ENCODE measurements at regions not wholly inside any gene's neighbourhood (a gene's known extent, or its start where the extent isn't known, plus 50 kb on each side); places are given as distances from the start of the nearest gene placed in this dataset.

- H3K36me3 Mint-ChIP-seq = no peaks in the 10 kb centered on the region
- H3K4me3 Mint-ChIP-seq = no peak overlapping the region
- no peaks in the 10 kb centered on the region for H3K4me1 Mint-ChIP-seq
- DNase-seq = no peak
- H3K9me3 Mint-ChIP-seq = no peaks in the 10 kb centered on the region
- H3K27me3 Mint-ChIP-seq = no peaks in the 10 kb centered on the region
- no peak overlapping the region for H3K27ac Mint-ChIP-seq
These were observed 893.2 kb downstream of the EPHA4 start for GRCh38 chr2:220678943-220679342.

- Mint-ChIP-seq H3K4me1 (peaks cover 2% of the 10 kb centered on the region), H3K36me3 (no peaks in the 10 kb centered on the region), H3K27me3 (peaks cover 11% of the 10 kb centered on the region), H3K4me3 (no peak overlapping the region), H3K9me3 (no peaks in the 10 kb centered on the region), H3K27ac (no peak overlapping the region)
- no peak for DNase-seq
These were observed 889.5 kb downstream of the EPHA4 start for GRCh38 chr2:220682616-220683015.

GRCh38 chr2:220684099-220684498 lies 888.0 kb downstream of the EPHA4 start:
- Mint-ChIP-seq H3K4me3 (no peak overlapping the region), H3K36me3 (no peaks in the 10 kb centered on the region), H3K27ac (no peak overlapping the region)

GRCh38 chr2:220687231-220687843 lies 884.8 kb downstream of the EPHA4 start:
- Mint-ChIP-seq H3K9me3 (no peaks in the 10 kb centered on the region), H3K36me3 (no peaks in the 10 kb centered on the region), H3K27ac (no peak overlapping the region), H3K27me3 (peaks cover 11% of the 10 kb centered on the region), H3K4me3 (no peak overlapping the region), H3K4me1 (peaks cover 2% of the 10 kb centered on the region)
- peak; percentile 31 for DNase-seq

More at GRCh38 chr2:220684099-220684498, 888.0 kb downstream of the EPHA4 start:
- no peaks in the 10 kb centered on the region for H3K9me3 Mint-ChIP-seq
- DNase-seq = no peak
- H3K27me3 Mint-ChIP-seq = peaks cover 11% of the 10 kb centered on the region
- peaks cover 2% of the 10 kb centered on the region for H3K4me1 Mint-ChIP-seq

GRCh38 chr2:220695397-220696279 lies 876.5 kb downstream of the EPHA4 start:
- Mint-ChIP-seq H3K4me3 (no peak overlapping the region), H3K4me1 (no peaks in the 10 kb centered on the region), H3K27ac (no peak overlapping the region), H3K36me3 (no peaks in the 10 kb centered on the region), H3K27me3 (no peaks in the 10 kb centered on the region), H3K9me3 (peaks cover under 1% of the 10 kb centered on the region)
- DNase-seq = no peak

- H3K9me3 Mint-ChIP-seq = peaks cover 4% of the 10 kb centered on the region
- no peak overlapping the region for H3K27ac Mint-ChIP-seq
- no peaks in the 10 kb centered on the region for H3K27me3 Mint-ChIP-seq
- no peaks in the 10 kb centered on the region for H3K36me3 Mint-ChIP-seq
- H3K4me3 Mint-ChIP-seq = no peak overlapping the region
- no peaks in the 10 kb centered on the region for H3K4me1 Mint-ChIP-seq
- no peak for DNase-seq
These were observed 875.8 kb downstream of the EPHA4 start for GRCh38 chr2:220696280-220696669.

GRCh38 chr2:220697011-220697410 lies 875.1 kb downstream of the EPHA4 start:
- Mint-ChIP-seq H3K36me3 (no peaks in the 10 kb centered on the region), H3K27ac (no peak overlapping the region), H3K27me3 (no peaks in the 10 kb centered on the region), H3K9me3 (peaks cover 5% of the 10 kb centered on the region), H3K4me3 (no peak overlapping the region), H3K4me1 (no peaks in the 10 kb centered on the region)
- DNase-seq = no peak

GRCh38 chr2:220701115-220701514 lies 871.0 kb downstream of the EPHA4 start:
- no peak overlapping the region for H3K27ac Mint-ChIP-seq
- no peak for DNase-seq
- no peak overlapping the region for H3K4me3 Mint-ChIP-seq
- H3K27me3 Mint-ChIP-seq = no peaks in the 10 kb centered on the region
- H3K4me1 Mint-ChIP-seq = no peaks in the 10 kb centered on the region
- H3K36me3 Mint-ChIP-seq = no peaks in the 10 kb centered on the region
- H3K9me3 Mint-ChIP-seq = peaks cover 5% of the 10 kb centered on the region

GRCh38 chr2:220703279-220703678 lies 868.8 kb downstream of the EPHA4 start:
- H3K4me3 Mint-ChIP-seq = no peak overlapping the region

GRCh38 chr2:220704081-220704480 lies 868.0 kb downstream of the EPHA4 start:
- H3K4me3 Mint-ChIP-seq = no peak overlapping the region
- DNase-seq = no peak
- H3K27me3 Mint-ChIP-seq = no peaks in the 10 kb centered on the region
- no peaks in the 10 kb centered on the region for H3K36me3 Mint-ChIP-seq
- no peaks in the 10 kb centered on the region for H3K4me1 Mint-ChIP-seq
- no peak overlapping the region for H3K27ac Mint-ChIP-seq
- peaks cover 5% of the 10 kb centered on the region for H3K9me3 Mint-ChIP-seq

More at GRCh38 chr2:220703279-220703678, 868.8 kb downstream of the EPHA4 start:
- Mint-ChIP-seq H3K27ac (no peak overlapping the region), H3K36me3 (no peaks in the 10 kb centered on the region), H3K9me3 (peaks cover 5% of the 10 kb centered on the region), H3K4me1 (no peaks in the 10 kb centered on the region), H3K27me3 (no peaks in the 10 kb centered on the region)
- DNase-seq = no peak

- peaks cover 5% of the 10 kb centered on the region for H3K9me3 Mint-ChIP-seq
- no peaks in the 10 kb centered on the region for H3K4me1 Mint-ChIP-seq
- no peaks in the 10 kb centered on the region for H3K36me3 Mint-ChIP-seq
- H3K27ac Mint-ChIP-seq = no peak overlapping the region
- no peak overlapping the region for H3K4me3 Mint-ChIP-seq
- no peak for DNase-seq
- no peaks in the 10 kb centered on the region for H3K27me3 Mint-ChIP-seq
These were observed 867.3 kb downstream of the EPHA4 start for GRCh38 chr2:220704810-220705209.

GRCh38 chr2:220705678-220706077 lies 866.4 kb downstream of the EPHA4 start:
- H3K4me1 Mint-ChIP-seq = no peaks in the 10 kb centered on the region
- H3K27ac Mint-ChIP-seq = no peak overlapping the region
- H3K36me3 Mint-ChIP-seq = no peaks in the 10 kb centered on the region
- no peak for DNase-seq
- H3K4me3 Mint-ChIP-seq = no peak overlapping the region
- H3K9me3 Mint-ChIP-seq = peaks cover 4% of the 10 kb centered on the region
- no peaks in the 10 kb centered on the region for H3K27me3 Mint-ChIP-seq

- H3K9me3 Mint-ChIP-seq = no peaks in the 10 kb centered on the region
- H3K27me3 Mint-ChIP-seq = no peaks in the 10 kb centered on the region
- H3K4me3 Mint-ChIP-seq = no peak overlapping the region
- H3K4me1 Mint-ChIP-seq = no peaks in the 10 kb centered on the region
- no peaks in the 10 kb centered on the region for H3K36me3 Mint-ChIP-seq
- no peak for DNase-seq
- no peak overlapping the region for H3K27ac Mint-ChIP-seq
These were observed 864.8 kb downstream of the EPHA4 start for GRCh38 chr2:220707261-220707660.

GRCh38 chr2:220708366-220708765 lies 863.7 kb downstream of the EPHA4 start:
- Mint-ChIP-seq H3K9me3 (no peaks in the 10 kb centered on the region), H3K36me3 (no peaks in the 10 kb centered on the region), H3K27ac (no peak overlapping the region), H3K4me3 (no peak overlapping the region), H3K27me3 (no peaks in the 10 kb centered on the region), H3K4me1 (no peaks in the 10 kb centered on the region)
- no peak for DNase-seq

GRCh38 chr2:220717283-220717682 lies 854.8 kb downstream of the EPHA4 start:
- H3K4me1 Mint-ChIP-seq = no peaks in the 10 kb centered on the region
- no peak for DNase-seq
- H3K9me3 Mint-ChIP-seq = peaks cover 2% of the 10 kb centered on the region
- no peak overlapping the region for H3K27ac Mint-ChIP-seq
- H3K36me3 Mint-ChIP-seq = no peaks in the 10 kb centered on the region
- no peaks in the 10 kb centered on the region for H3K27me3 Mint-ChIP-seq
- H3K4me3 Mint-ChIP-seq = no peak overlapping the region

- H3K27me3 Mint-ChIP-seq = no peaks in the 10 kb centered on the region
- no peaks in the 10 kb centered on the region for H3K36me3 Mint-ChIP-seq
- no peak overlapping the region for H3K27ac Mint-ChIP-seq
- H3K4me3 Mint-ChIP-seq = no peak overlapping the region
- H3K4me1 Mint-ChIP-seq = no peaks in the 10 kb centered on the region
- no peak for DNase-seq
- peaks cover 2% of the 10 kb centered on the region for H3K9me3 Mint-ChIP-seq
These were observed 835.3 kb downstream of the EPHA4 start for GRCh38 chr2:220736778-220737177.

Data from activated naive CD8-positive, alpha-beta T cell treated with anti-CD3 and anti-CD28 coated beads for 36 hours (primary cell).